Hepatocyte (in vitro differentiated cells): ENCODE measurements at regions not wholly inside any gene's neighbourhood (a gene's known extent, or its start where the extent isn't known, plus 50 kb on each side); places are given as distances from the start of the nearest gene placed in this dataset.

Experiments used
- EZH2 ChIP-seq: fragments of 200-600 bp; sonication (generic); IDR thresholded peaks from 2 replicates; pipeline ENCODE4 v1.6.1; 2016; ENCODE audit warnings: antibody characterized with exemption, mild to moderate bottlenecking, borderline replicate concordance
- EZH2phosphoT487 ChIP-seq: fragments of 200-600 bp; sonication (generic); IDR thresholded peaks from one replicate; pipeline ENCODE4 v1.6.1; 2018; ENCODE audit warnings: antibody characterized with exemption, mild to moderate bottlenecking, low read depth, moderate library complexity; ENCODE audit not compliant: unreplicated experiment, severe bottlenecking
- TF ChIP-seq, protein P1 (sequence below): fragments of 200-600 bp; sonication (generic); IDR thresholded peaks from 2 replicates; pipeline ENCODE4 v1.5.1; 2016; ENCODE audit warnings: antibody characterized with exemption, mild to moderate bottlenecking; ENCODE audit not compliant: poor library complexity

DNA sequence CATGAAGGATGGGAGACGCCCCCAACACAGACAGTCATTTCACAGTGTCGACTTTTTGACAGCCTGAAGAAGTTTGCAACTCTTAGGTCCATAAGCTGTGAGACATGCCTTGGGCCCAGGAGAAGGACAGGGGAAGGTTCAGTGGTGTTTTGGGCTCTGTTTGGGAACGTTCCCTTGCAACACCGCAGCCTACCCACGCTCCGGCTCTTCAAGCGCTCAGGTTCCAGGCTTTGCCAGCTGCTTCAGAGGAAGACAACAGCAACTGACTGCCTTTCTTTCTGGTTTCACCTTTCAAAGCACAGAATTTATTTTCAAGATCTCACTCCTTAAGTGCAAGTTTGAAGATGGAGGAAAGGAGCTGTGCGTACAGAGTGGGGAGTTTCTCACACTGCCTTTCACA is 575.8 kb upstream of the B3GAT1 start:
- TF ChIP-seq, protein P1, sequence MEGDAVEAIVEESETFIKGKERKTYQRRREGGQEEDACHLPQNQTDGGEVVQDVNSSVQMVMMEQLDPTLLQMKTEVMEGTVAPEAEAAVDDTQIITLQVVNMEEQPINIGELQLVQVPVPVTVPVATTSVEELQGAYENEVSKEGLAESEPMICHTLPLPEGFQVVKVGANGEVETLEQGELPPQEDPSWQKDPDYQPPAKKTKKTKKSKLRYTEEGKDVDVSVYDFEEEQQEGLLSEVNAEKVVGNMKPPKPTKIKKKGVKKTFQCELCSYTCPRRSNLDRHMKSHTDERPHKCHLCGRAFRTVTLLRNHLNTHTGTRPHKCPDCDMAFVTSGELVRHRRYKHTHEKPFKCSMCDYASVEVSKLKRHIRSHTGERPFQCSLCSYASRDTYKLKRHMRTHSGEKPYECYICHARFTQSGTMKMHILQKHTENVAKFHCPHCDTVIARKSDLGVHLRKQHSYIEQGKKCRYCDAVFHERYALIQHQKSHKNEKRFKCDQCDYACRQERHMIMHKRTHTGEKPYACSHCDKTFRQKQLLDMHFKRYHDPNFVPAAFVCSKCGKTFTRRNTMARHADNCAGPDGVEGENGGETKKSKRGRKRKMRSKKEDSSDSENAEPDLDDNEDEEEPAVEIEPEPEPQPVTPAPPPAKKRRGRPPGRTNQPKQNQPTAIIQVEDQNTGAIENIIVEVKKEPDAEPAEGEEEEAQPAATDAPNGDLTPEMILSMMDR, result no peak
- TF ChIP-seq EZH2phosphoT487 (no peak), EZH2 (no peak)
